ENCODE measurements at regions not wholly inside any gene's neighbourhood (a gene's known extent, or its start where the extent isn't known, plus 50 kb on each side); places are given as distances from the start of the nearest gene placed in this dataset.
A peak's percentile ranks its signal among the peaks of the same experiment; 100 is the strongest.
"Not testable (repeated sequence)": the region's sequence is repeated elsewhere in the genome, so short reads cannot be mapped to it uniquely, and the experiment has no call there.

DNA sequence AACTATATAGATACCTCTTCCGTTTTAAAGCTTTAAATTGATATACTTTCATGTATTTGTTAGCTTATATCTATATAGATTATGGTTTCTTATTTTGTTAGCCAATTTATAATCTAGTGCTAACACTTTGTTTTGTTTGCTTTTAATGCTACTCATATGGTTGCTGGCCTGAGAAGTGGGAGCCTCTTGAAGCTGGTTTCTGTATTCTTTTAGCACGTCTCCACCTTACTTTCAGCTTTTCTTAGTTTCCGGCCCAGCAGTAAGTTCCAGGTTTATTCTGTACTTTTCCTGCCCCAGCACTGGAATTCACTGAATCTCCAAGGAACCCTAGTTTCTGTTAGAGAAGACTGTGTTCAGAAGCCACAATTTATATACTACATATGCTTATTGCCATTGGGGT is 458.9 kb downstream of the PRR16 start:
- no peak for DNase-seq

DNA sequence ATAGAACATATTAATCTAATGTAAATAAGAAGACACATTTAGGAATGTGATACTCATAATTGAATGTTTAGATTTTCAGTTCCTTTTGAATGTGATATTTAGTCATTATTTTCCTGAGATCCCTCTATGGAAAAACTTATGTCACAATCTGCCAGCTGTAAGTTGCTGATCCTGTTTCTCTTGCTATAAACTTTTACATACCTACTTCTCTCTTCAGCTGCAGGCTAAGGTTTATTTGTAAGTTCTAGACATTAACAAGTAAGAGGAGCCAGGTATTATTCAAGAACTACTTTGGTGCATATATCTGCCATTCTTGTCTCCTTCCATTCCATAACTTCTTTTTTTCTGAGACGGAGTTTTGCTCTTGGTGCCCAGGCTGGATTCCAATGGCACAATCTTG is 462.4 kb downstream of the PRR16 start:
- DNase-seq, result no peak

DNA sequence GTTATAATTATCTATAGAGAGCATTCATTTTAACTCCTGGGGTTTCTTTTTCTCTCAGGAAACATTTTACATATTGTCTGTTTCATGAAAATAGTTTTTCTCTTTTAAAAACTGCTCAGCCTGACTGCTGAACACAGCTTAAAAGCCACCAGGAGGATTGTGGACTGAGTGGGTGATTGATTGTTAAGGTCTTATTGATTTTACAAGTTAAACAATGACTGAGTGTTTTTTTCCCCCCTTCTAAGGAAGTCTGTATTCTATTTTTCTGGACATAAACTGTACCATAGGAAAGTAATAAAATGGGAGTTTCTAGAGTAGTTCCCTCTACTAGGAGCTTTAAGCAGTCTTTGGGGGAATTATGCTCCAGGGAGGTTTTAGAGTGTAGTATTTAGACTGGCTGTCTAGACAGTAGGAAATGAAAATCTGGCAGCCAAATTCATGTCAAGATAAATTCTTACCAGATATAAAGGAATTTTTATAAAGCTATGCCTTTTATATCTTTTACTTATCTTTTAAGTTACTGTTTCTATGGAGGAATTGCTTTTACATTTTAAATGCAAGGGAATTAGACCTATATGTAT is 463.9 kb downstream of the PRR16 start:
- DNase-seq, result peak; percentile 28

DNA sequence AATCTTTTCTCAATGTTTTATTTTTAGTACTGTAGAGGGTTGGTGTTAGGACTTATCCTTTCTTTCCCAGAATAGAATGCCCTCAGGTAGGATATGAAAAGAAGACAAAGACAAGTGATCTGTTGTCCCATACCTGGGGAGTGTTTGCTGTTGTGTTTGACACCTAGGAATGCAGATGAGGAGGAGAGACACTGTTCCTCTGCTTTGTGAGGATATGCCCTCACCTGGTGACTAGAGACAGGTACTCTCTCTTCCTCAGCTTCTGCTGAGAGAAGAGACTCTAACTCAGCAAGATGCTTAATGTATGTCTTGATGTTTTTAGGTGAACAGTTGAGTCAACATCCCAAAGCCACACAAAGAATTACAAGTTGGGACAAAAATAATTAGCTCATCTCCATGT is 468.4 kb downstream of the PRR16 start:
- no peak for DNase-seq

DNA sequence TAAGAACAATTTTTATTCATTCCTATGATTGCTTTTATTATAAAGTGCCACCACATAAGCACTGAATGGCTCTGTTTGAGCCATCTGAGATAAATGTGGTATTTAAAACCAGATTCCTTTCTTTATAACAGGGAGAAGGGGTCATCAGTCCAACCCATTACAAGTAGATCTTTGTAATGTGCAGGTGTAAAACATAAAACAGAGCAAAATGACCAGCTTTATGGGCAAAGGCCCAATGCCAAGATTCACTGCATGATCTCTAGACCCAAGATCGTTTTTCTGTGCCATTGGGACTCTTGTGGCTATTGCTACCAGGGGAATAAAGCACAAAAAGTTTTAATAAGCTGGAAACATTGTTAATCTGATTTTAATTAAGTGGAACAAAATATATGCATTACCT is 469.9 kb downstream of the PRR16 start:
- no peak for DNase-seq

DNA sequence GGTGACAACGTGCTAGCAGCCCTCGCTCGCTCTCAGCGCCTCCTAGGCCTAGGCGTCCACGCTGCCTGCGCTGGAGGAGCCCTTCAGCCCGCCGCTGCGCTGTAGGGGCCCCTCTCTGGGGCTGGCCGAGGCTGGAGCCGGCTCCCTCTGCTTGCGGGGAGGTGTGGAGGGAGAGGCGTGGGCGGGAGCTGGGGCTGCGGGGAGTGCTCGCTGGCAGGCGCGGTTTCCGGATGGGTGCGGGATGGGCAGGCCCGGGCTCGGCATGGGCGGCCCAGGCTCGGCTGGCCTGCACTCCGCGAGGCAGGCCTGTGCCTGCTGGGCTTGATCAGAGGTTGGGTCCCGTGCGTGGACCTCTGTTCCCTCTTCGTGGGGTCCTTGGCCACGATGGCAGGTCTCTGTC is 472.6 kb downstream of the PRR16 start:
- no peak for DNase-seq

DNA sequence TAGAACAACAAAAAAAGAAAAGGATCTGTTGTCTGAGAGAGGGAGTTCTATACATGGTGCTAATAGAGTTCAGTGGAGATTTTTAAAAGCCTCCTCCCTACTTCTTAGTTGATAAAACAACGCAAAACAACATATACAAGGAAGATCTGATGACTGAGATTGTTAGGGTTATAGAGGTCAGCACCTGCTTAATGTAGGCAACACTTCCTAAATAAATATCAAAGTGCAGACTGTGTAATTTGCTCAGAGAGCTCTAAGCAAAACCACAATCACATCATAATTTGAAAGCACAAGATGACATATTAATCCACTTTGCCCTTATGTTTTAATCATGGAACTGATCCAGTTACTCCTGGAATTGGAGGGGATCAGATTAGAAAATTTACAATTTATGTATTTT is 474.5 kb downstream of the PRR16 start:
- DNase-seq, result peak; percentile 15

DNA sequence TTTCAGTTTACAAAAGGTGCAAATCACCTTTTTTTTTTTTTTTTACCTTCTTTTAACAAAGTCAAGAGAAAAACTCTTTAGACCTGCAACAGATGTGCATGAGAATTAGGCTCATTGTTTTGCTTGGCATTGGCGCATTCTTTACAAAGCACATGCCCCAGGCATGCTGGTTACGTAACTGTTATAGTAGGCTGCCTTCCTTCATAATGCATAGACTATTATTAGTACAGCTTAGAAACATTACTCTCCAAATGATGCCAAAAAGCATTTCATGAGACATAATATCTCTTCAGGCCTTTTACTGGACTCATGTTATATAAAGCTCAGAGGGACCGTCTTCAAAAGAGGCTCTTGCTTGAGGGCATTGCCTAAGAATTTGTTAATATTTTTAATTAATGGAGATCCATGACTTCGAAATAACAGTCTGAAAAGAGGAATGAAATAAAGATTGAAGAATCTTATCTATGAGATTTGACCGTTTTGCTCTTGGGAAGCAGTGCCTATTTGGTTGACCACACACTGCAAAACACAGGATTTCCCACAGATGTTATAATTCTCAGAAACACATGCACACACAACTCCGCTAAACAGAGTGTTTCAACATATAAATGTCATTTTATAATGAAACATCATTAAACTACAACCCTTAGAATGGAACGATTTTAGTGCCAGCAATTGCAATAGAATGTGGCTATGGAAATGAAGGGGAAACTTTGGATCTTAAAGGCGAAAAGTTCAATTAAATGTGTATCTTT is 478.7 kb downstream of the PRR16 start:
- DNase-seq, result no peak

DNA sequence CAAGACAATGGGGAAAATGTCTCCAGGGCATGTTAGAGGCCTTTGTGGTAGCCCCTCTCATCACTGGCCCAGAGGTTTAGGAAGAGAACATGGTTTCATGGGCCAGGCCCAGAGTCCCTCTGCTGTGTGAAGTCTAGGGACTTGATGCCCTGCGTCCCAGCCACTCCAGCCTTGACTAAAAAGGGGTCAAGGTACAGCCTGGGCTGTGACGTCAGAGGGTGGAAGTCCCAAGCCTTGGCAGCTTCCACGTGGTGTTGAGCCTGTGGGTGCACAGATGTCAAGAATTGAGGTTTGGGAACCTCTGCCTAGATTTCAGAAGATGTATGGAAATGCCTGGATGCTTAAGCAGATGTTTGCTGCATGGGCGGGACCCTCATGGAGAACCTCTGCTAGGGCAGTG is 485.5 kb downstream of the PRR16 start:
- not testable (repeated sequence) for DNase-seq

DNA sequence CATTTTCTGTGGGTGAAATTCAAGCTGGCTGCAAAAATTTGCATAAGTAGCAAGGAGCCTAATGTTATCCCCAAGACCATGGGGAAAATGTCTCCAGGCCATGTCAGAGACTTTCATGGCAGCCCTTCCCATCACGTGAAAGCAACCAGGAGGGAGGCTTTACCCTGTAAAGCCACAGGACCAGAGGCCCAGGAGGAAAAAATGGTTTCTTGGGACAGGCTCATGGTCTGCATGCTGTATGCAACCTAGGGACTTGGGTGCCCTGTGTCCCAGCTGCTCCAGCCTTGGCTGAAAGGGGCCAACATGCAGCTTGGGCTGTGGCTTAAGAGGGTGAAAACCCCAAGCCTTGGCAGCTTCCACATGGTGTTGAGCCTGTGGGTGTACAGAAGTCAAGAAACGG is 489.3 kb downstream of the PRR16 start:
- not testable (repeated sequence) for DNase-seq

DNA sequence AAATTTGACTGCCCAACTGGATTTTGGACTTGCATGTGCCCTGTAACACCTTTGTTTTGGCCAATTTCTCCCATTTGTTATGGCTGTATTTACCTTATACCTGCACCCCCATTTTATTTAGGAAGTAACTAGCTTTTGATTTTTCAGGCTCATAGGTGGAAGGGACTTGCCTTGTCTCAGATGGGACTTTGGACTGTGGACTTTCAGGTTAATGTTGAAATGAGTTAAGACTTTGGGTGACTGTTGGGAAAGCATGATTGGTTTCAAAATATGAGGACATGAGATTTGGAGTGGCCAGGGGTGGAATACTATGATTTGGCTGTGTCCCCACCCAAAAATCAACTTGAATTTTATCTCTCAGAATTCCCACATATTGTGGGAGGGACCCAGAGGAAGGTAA is 490.2 kb downstream of the PRR16 start:
- DNase-seq, result no peak

DNA sequence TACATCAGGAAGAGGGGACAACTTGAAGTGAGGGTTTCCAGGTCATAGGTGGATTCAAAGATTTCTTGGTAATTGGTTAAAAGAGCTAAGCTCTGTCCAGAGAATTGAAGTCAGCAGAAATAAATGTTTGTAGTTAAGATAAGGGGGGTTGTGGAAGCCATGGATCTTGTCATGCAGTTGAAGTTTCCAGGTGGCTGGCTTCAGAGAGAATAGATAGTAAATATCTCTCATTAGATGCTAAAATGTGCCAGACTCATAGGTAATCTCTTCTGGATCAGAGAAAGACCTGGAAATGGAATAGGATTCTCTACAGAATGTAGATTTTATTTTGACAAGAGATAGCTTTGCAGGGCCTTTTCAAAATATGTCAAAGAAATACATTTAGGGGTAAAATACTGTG is 491.7 kb downstream of the PRR16 start:
- no peak for DNase-seq

DNA sequence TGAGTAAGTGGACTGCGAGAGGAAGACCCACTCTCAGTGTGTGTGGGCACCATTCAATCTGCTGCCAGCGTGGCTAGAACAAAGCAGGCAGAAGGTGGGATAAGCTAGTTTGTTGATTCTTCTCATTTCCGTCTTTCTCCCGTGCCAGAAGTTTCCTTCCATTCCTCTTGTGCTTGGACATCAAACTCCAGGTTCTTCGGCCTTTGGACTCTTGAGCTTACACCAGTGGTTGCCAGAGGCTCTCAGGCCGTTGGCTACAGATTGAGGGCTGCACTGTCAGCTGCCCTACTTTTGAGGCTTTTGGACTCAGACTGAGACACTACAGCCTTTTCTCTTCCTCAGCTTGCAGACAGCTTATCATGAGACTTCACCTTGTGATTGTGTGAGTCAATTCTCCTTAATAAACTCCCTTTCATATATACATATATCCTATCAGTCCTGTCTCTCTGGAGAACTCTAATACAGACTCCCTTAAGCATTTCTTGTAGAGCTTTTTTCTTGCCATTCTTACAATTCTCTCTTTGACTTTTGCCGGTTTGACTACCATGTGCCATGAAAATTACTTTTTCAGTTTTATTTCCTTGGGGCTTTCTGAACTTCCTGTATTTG is 494.9 kb downstream of the PRR16 start:
- no peak for DNase-seq

DNA sequence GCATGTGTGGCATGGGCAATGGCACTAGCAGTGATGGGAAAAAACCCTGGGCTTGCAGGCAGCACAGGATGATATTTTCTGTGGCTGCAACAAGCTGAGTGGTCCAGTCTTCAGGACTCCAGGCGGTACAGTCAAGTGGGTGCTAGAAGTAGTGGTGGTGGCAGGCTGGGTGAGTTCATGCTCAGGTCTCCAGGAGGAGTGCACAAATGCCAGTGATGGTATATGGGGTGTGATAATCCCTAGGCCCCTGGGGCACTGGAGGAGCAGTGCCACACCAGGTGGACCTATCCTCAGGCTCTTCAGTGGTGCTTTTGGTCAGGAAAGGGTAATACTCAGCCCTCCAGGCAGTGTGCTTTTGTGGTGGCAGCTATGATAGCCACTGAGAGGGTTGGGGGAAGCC is 496.4 kb downstream of the PRR16 start:
- no peak for DNase-seq

DNA sequence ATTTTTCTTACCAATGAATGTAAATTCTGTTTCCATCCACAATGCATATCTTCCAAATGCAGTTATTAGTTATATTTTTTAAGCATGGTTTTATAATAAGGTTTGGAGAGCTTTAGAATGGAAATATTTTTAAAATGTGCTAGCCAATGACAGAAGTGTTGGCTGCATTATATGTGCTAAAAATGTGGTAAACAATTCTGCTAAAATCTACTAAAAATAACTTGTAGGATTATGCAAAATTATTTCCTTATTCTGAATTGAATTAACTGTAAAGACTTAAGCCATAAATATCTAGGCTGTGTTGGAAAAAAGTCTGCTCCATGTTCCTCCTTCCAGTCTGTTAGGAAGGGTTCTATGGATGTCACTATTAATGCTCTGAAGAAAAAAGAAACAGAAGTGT is 503.3 kb downstream of the PRR16 start:
- DNase-seq, result no peak

DNA sequence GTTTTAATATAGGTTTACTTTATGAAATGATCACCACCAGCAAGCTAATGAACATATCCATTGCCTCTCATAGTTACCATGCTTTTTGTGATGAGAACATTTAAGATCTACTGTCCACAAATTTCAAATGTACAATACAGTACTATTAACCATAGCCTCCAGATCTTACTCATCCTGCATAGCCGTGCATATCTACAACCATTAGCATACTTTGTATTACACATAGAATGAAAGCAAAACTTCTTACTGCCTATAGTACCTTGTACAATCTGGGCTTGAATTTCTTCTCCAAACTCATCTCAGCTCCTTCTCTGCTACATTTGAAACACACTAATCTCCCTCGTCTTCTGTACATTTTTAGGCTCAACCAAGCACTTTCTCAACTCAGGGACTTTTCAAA is 510.6 kb downstream of the PRR16 start:
- DNase-seq, result no peak

DNA sequence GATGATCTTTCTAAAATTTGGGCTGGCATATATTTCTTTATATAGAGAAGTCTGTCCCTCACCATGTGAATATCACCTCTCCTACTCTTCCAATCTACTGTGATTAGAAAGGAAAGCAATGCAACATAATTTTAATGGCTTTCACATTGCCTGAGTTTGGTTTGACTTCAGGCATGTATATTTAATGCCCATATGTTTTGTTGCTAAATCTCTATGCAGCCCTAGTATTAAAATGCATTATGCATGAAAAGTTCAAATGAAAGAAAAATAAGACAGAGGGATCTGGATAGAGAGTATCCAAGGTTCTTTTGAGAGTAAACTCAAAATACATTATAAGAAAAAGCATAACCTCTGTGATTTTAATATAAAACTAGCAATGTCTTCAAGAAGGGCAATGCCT is 518.3 kb downstream of the PRR16 start:
- DNase-seq, result no peak

DNA sequence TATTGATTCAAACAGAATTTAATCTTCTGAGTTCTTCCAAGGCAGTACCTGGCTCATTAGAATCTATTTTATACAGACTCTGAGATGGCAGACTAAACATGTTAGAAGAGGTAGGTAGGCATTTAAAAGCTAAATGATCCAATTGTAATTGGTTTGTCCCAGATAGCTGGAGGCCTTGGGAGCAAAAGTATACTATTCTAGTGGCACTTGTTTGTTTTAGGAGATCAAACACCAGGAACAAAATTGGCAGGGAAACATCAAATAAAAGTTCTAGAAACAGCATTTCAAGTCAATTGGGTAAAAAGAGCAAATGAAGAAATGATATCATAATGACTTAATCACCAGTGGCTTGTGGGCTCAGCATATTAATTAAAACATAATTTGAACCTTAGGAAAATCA is 521.4 kb downstream of the PRR16 start:
- DNase-seq, result no peak

DNA sequence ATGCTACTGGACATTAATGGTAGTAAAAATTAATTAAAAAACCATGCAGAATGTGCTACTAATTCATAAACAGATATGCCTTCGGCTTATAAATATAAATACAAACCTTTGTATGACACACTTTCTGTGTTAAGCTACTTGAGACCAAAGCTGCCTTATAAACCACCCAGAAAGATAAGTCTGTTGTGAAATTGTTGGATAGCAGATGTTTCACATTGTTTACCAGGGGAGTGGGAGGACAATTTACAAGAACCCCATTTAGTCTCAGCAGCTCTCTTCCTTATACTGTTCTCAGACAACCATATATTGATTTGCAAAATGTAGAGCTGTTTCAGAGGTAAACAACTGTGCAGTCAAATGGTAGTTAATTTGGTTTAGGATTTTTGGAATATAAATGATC is 524.4 kb downstream of the PRR16 start:
- no peak for DNase-seq

DNA sequence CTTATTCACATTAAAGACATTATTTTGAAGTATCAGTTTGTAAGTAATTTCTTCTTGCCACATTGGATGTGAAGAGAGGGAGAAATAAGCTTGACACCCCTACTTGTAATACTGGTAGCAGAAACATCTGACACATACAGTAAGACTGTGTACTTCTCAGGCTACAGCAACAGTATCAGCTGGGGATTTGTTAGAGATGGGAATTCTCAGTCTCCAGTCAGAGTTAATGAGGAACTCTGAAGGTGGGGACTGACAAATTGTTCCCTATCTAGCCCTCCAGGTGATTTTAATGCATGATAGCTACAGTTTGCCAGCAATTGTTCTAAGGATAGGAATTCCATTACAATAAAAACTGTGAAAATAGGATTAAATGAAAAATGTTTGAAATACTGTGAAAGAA is 524.8 kb downstream of the PRR16 start:
- DNase-seq, result no peak

DNA sequence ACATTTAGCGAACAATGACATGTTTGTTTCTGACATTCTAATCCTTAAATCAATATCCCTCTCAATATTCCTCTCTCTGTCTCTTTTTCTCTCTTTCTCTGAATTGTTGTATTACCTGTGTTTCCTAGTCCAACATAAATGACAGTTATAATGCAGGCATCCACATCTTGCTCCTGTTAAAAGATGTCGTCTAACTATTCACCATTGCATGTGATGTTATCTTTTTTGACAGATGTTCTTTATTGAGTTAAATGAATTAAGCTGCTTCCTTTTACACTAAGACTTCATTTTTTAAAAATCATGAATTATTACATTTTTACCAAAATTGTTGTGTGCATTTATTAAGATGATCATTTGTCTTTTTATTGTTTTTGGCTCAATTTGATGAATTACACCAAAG is 527.5 kb downstream of the PRR16 start:
- no peak for DNase-seq

DNA sequence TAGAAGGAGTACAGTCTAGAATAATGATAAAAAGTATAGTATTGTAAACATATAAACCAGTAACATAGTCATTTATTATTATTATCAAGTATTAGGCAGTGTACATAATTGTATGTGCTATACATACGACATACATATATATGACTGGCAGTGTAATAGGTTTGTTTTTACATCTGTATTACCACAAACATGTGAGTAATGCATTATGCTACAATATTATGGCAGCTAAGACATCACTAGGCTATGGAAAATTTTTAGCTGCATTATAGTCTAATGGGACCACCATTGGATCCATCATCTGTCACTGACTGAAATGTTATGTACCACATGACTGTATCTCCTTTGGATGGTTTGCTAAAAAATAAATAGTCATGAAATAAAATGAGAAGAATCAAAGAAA is 530.0 kb downstream of the PRR16 start:
- no peak for DNase-seq

DNA sequence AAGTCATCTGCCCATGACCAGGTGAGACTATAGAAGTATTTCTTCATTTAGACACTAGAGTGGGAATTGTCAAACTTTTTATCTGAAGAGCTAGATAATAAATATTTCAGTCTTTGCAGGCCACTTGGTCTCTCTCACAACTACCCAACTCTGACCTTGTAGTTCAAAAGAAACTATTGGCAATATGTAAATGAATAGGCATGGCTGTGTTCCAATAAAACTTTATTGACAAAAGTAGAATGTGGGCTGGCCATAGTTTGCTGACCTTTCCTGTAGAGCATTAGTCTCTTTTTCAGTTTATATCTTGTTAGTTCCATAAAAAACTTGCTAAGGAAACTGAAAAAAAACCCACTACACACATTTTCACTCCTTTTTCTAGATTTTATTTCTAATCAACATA is 535.5 kb downstream of the PRR16 start:
- no peak for DNase-seq

DNA sequence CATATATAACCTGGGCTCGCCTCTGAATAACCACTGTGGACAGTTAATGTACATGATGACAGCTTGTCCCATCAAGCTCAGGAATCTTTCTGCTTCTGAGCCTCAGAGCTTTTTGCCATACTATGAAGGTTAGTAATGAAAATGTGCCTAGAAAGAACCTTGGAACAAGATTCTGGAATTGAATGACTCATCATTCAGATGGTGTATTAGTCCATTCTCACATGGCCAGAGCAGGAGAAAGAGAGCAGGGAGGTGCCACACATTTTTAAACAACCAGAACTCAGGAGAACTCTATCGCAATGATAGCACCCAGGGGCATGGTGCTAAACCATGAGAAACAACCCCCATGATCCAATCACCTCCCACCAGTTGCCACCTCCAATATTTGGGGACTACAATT is 542.1 kb downstream of the PRR16 start:
- DNase-seq, result no peak

DNA sequence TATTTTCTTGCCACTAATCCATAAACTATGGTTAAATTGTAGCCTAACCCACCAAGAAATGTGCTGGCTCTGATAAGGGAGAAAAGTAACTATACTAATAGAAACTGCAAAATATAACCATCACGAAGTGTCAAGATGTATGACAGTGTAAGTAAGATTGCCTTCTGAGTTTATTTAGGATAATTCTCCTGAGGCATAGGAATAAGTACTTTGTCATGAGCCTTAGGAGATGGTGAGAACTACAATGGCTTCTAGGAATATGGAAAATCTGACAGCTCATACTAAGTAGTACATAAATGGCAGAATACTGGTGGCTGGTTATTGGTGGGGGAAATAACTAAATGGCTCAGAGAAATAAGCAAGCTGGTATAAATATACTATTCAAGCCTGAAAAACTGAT is 543.9 kb downstream of the PRR16 start:
- no peak for DNase-seq

Data from NCI-H774 (cell line).